GM19324 (cell line): ENCODE measurements at regions not wholly inside any gene's neighbourhood (a gene's known extent, or its start where the extent isn't known, plus 50 kb on each side); places are given as distances from the start of the nearest gene placed in this dataset.

Experiments used
- ATAC-seq: cut with Tn5 transposase; IDR thresholded peaks from one replicate; pipeline ENCODE4 v1.9.1; 2021; ENCODE audit warnings: mild to moderate bottlenecking, moderate library complexity; ENCODE audit not compliant: unreplicated experiment, low FRiP score

DNA sequence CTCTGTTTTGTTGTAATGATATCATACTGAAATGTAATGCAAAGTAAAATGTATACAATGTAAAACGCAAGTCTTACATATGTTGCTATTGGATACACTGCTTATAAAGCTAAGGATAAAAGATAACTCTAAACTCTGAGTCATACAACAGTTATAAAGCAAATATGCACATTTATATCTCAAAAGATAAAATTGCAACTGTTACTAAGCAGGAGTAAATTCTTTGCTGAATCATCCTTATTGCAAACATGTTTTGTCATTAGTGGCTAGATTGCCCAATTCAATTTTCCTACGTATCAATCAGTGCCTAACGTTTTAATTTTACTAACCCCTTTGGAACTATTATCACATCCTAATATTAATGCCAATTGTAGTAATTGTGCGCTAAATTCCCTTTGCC is 762.9 kb downstream of the LTN1 start:
- ATAC-seq = no peak

GRCh38 chr21:28228636-28228995 is 764.1 kb downstream of the LTN1 start:
- no peak for ATAC-seq

DNA sequence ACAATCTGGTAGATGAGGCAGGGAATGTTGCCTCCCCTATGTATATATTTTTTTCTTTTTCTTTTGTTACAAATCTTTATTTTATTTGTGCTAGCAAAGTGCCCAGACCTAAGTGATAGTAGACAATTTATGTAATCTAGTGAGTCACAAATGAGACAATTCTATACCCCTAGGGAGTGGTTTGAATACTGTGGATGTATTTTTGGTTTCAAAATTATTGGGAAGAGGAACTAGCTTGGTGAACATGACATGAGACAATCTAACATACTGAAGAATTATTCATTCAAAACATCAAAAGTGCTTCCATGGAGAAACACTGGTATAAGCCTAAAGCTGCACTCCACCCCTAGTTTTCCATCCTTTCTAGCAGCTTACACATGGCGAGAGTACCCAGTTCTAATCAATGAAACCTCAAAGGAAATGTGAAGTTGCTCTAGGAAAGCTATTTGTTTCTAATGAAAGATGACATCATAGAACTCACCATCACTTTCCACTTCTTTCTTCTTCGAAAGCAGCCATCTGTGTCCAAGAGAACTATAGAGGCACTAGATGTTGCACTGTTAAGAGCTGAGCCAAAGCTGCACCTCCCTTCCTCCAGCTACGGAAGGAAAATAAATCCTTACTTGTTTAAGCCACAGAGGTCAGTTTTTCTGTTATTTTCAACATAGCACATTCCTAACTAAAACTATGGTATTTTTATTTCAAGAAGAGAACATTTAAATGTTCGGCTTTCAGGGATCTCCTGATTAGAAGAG is 764.6 kb downstream of the LTN1 start:
- ATAC-seq = no peak

- no peak for ATAC-seq
Observed at GRCh38 chr21:28226563-28226962, 766.1 kb downstream of the LTN1 start.

- no peak for ATAC-seq
Observed at GRCh38 chr21:28224191-28224726, 768.4 kb downstream of the LTN1 start.

GRCh38 chr21:28221984-28222383 is 770.7 kb downstream of the LTN1 start:
- ATAC-seq = no peak

- no peak for ATAC-seq
Observed at GRCh38 chr21:28220680-28221079, 772.0 kb downstream of the LTN1 start.

GRCh38 chr21:28216976-28217523 is 775.6 kb downstream of the LTN1 start:
- ATAC-seq = no peak

DNA sequence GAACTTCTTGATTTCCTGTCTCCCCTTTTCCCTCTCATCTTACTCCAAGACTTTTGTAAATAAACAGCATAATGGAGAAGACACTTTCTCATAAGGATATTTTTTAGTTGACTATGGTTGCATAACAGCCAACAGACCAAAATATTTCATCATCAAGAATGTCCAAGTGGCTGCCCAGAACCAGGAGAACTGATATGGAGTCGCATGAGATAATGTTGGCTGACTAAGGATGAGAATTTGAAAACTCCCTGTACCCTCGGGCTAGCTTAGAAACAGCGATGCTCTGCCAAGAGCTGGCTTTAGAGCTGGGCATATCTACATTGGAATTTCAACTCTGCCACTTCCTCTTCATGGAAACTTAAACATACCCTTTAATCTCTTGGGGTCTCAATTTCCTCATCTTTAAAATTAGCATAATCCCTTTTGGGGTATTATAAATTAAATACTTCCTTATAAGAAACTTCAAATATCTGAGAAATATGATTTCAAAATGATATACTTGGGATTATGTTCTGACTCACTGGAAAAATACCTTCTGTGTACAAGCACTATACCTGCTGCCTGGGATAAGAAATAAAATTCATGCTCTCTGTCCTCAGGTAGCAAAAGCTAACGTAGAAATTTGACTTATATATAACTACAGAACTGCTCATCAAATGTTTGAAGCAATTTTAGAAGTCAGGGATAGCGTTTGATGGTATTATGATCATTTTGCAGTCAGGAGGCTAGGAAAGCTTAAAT is 777.3 kb downstream of the LTN1 start:
- no peak for ATAC-seq

- no peak for ATAC-seq
Observed at GRCh38 chr21:28214786-28215185, 777.9 kb downstream of the LTN1 start.

- ATAC-seq = no peak
Observed at GRCh38 chr21:28213261-28213660, 779.4 kb downstream of the LTN1 start.

DNA sequence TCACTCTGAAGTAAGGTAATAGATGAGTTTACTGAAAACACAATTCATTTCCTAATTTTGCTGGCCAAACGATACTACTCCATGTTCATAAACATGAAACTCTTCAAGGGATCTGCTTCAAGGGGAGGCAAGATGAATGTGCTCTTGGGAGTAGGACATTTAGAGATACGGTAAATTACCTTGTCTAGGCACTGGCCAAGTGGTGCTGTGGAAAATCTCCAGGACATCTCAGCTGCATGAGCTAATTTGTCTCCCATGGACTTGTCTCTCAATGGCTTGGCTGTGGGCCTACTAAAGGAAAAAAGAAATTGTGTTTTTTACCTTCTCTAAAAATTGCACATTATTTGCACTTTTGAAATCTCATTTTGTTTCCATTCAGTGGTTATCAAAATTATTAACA is 780.6 kb downstream of the LTN1 start:
- no peak for ATAC-seq

GRCh38 chr21:28207436-28208173 is 785.1 kb downstream of the LTN1 start:
- no peak for ATAC-seq

DNA sequence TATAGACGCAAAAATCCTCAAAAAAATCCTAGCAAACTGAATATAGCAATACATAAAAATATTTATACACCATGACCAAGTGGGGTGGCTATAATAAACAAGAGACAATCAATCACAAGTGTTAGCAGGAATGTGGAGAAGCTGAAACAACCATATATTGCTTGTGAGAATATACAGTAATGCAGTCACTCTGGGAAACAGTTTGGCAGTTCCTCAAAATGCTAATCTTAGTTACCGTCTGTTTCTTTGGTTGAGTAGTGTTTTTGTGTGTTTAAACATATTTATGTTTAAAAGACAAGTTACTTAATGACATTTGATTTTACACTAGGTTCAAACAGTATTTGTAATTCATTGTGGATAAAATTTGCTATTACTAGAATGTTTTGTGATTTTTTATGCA is 792.0 kb downstream of the LTN1 start:
- ATAC-seq = no peak

GRCh38 chr21:28196981-28197380 is 795.7 kb downstream of the LTN1 start:
- ATAC-seq = no peak

DNA sequence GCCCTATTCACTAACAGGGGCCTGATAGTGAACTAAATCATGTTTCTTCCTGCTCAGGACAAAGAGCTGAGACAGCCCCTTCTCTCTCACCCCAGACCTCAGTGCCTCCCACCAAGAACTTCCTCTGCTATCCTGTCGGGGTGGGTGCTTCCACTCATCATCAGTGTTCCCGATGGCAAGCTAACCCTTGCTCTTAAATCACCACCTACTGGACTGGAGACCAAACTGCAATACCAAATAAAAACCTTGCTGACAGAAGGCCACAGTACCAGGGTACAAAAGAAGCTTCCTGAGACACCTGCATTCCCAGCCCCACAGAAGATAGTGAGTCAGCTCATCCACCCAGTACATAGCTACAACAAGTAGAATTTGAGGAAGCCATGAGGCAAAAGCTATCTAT is 799.5 kb downstream of the LTN1 start:
- ATAC-seq = no peak

- no peak for ATAC-seq
Observed at GRCh38 chr21:28186604-28187003, 806.1 kb downstream of the LTN1 start.

DNA sequence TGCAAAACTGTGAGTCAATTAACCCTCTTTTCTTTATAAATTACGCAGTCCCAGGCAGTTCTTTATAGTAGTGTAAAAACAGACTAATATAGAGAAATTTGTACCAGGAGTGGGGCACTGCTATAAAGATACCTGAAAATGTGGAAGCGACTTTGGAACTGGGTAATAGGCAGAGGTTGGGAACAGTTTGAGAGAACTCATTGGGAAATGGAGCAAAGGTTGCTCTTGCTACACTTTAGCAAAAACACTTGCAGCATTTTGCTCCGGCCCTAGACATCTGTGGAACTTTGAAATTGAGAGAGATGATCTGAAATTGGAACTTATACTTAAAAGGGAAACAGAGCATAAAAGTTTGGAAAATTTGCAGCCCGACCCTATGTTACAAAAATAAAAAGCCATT is 810.9 kb downstream of the LTN1 start:
- no peak for ATAC-seq

DNA sequence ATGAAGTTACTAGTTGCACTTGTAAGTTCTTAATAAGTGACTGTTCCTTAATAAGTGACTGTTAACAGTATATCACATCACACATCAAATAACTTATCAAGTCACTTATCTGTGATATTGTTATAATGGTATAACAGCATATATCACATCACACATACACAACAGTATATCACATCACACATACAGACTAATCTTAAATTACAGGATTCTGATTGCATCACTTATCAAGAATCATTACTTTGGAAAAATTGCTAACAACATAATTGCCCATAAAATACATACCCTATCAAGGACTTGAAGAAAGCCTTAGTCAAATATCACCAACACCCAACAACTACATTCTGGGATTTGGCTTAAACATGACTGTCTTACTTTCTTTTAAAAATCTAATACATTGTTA is 813.5 kb downstream of the LTN1 start:
- no peak for ATAC-seq

DNA sequence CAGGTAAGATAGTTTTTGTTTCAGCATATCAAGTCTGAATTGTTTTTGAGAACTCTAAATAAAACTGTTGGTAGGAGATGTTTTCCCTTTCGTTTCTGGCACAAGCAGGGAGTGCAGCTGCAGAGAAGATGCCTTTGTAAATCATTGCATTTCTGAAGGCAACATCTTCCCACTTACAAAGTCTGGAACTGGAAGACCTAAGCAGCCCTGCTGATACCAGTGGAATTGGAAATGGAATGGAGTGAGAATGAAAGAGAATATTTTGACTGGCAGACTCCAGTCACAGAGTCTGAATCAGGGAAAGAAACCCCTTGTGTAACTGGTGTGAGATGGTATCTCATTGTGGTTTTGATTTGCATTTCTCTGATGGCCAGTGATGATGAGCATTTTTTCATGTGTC is 815.6 kb downstream of the LTN1 start:
- ATAC-seq = peak; percentile 64

DNA sequence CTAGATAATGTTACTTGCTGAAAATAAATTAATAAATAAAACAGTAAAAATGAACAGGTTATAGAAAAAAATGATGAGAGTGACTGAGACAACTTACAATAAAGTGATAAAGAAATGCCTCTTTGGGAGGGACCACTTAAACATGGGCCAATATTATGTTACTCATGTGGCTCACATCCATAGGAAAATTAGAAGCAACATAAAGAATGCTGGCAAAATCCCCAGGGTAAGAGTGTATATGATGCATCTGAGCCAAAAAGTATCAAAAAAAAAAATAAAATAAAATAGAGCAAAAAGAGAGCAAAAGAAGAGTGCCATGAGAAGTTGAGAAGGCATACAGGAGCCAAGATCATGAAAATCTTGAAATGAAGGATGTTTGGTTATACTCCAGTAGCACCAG is 818.0 kb downstream of the LTN1 start:
- no peak for ATAC-seq
